SK-N-SH (cell line): ENCODE measurements at regions not wholly inside any gene's neighbourhood (a gene's known extent, or its start where the extent isn't known, plus 50 kb on each side); places are given as distances from the start of the nearest gene placed in this dataset.
"Not testable (repeated sequence)": the region's sequence is repeated elsewhere in the genome, so short reads cannot be mapped to it uniquely, and the experiment has no call there.

Experiments used
- CTCF ChIA-PET: fragments of 300-600, 350-600 bp; formaldehyde crosslinking; extraction: SDS; loops from one replicate; lab custom pipeline; 2021; lab: Yijun Ruan, JAX
- POLR2A ChIA-PET: fragments of 350-600 bp; sonication (Branson Sonifier 250); formaldehyde crosslinking; extraction: SDS; loops from one replicate; lab custom pipeline; 2020; ENCODE audit warnings: antibody characterized with exemption, inconsistent platforms; lab: Yijun Ruan, JAX
- DNase-seq: peaks from one replicate; pipeline ENCODE4 v3.0.0; 2012
- H2AFZ ChIP-seq: fragments of 200-600 bp; sonication (generic); 2 replicates; pipeline ENCODE4 v1.8.1; 2016; ENCODE audit warnings: antibody characterized with exemption, mild to moderate bottlenecking, low read depth
- H3F3A ChIP-seq: fragments of 200-600 bp; sonication (generic); replicated peaks from 2 replicates; pipeline ENCODE3; 2016; ENCODE audit warnings: antibody characterized with exemption, mild to moderate bottlenecking; ENCODE audit not compliant: insufficient read depth
- H3K27ac ChIP-seq, 2 experiments: fragments of 200-500 bp in 1 of 2; fragments of 200-600 bp in 1 of 2; sonication (Bioruptor generic) in 1 of 2; sonication (generic), shearing (Covaris generic) in 1 of 2; 2 replicates each; pipeline versions ENCODE4 v1.5.1 to v1.6.1; 2014 to 2016; ENCODE audit warnings: low read depth in 2 of 2, inconsistent platforms in 1 of 2, low read length in 1 of 2, mild to moderate bottlenecking in 1 of 2, mixed read lengths in 1 of 2
- H3K27me3 ChIP-seq: fragments of 200-600 bp; sonication (generic), shearing (Covaris generic); 2 replicates; pipeline ENCODE4 v1.6.1; 2016; ENCODE audit warnings: mixed run types; ENCODE audit not compliant: insufficient read depth
- H3K36me3 ChIP-seq, 2 experiments: fragments of 200-500 bp in 1 of 2; fragments of 200-600 bp in 1 of 2; sonication (Bioruptor generic) in 1 of 2; sonication (generic) in 1 of 2; replicated peaks in 1 of 2; 2 replicates each; pipeline versions ENCODE3 to v1.5.1; 2014 to 2016; ENCODE audit warnings: low read length in 1 of 2, mild to moderate bottlenecking in 1 of 2; ENCODE audit not compliant: insufficient read depth in 2 of 2, control insufficient read depth in 1 of 2
- H3K4me1 ChIP-seq, 2 experiments: fragments of 200-500 bp in 1 of 2; fragments of 200-600 bp in 1 of 2; sonication (Bioruptor generic) in 1 of 2; sonication (generic), shearing (Covaris generic) in 1 of 2; 2 replicates each; pipeline versions ENCODE4 v1.5.1 to v1.6.1; 2014 to 2016; ENCODE audit warnings: low read depth in 1 of 2, low read length in 1 of 2, mixed run types in 1 of 2; ENCODE audit not compliant: insufficient read depth in 2 of 2, control insufficient read depth in 1 of 2
- H3K4me2 ChIP-seq: fragments of 200-600 bp; sonication (generic), shearing (Covaris generic); 2 replicates; pipeline ENCODE4 v1.6.1; 2017; ENCODE audit warnings: mixed run types
- H3K4me3 ChIP-seq, 2 experiments: fragments of 200-500 bp in 1 of 2; fragments of 200-600 bp in 1 of 2; sonication (Bioruptor generic) in 1 of 2; sonication (generic), shearing (Covaris generic) in 1 of 2; 2 replicates each; pipeline versions ENCODE4 v1.5.1 to v1.8.1; 2014 to 2016; ENCODE audit warnings: low read depth in 2 of 2, inconsistent platforms in 1 of 2, low read length in 1 of 2, mild to moderate bottlenecking in 1 of 2, mixed read lengths in 1 of 2, moderate library complexity in 1 of 2
- H3K79me2 ChIP-seq: fragments of 200-600 bp; sonication (generic); 2 replicates; pipeline ENCODE4 v1.8.1; 2017; ENCODE audit warnings: mild to moderate bottlenecking; ENCODE audit not compliant: insufficient read depth
- H3K9ac ChIP-seq: fragments of 200-600 bp; sonication (generic); 2 replicates; pipeline ENCODE4 v1.6.1; 2017; ENCODE audit warnings: mixed run types
- H3K9me2 ChIP-seq: fragments of 200-600 bp; sonication (generic); 2 replicates; pipeline ENCODE4 v1.6.1; 2017; ENCODE audit warnings: mixed run types
- H3K9me3 ChIP-seq: fragments of 200-600 bp; sonication (generic); 2 replicates; pipeline ENCODE4 v1.6.1; 2017; ENCODE audit warnings: mixed run types, mild to moderate bottlenecking, moderate library complexity
- H4K20me1 ChIP-seq: fragments of 200-600 bp; sonication (generic); 2 replicates; pipeline ENCODE4 v1.6.1; 2017; ENCODE audit warnings: mild to moderate bottlenecking, mixed run types; ENCODE audit not compliant: insufficient read depth
- EP300 ChIP-seq, 2 experiments: IDR thresholded peaks; 2 replicates each; pipeline versions ENCODE4 v1.4.0 to v1.6.1; 2012; ENCODE audit warnings: borderline replicate concordance in 1 of 2, low read depth in 1 of 2, low read length in 1 of 2
- FOSL2 ChIP-seq: IDR thresholded peaks from 2 replicates; pipeline ENCODE4 v1.4.0; 2012; ENCODE audit warnings: low read depth, mild to moderate bottlenecking, moderate library complexity, borderline replicate concordance
- FOXJ3 ChIP-seq: sonication (generic); formaldehyde crosslinking; IDR thresholded peaks from 2 replicates; pipeline ENCODE4 v1.5.1; 2020; ENCODE audit warnings: mild to moderate bottlenecking, missing genetic modification reagents
- GABPA ChIP-seq: IDR thresholded peaks from 2 replicates; pipeline ENCODE4 v1.4.0; 2012; ENCODE audit warnings: low read depth, mild to moderate bottlenecking
- MEF2A ChIP-seq: IDR thresholded peaks from 2 replicates; pipeline ENCODE4 v1.4.0; 2012; ENCODE audit warnings: low read depth, borderline replicate concordance
- POLR2AphosphoS5 ChIP-seq: IDR thresholded peaks from 2 replicates; pipeline ENCODE4 v1.6.1; 2012; ENCODE audit warnings: low read depth, low read length
- RCOR1 ChIP-seq: fragments of 150-350 bp; IDR thresholded peaks from 2 replicates; pipeline ENCODE4 v1.6.1; 2017; ENCODE audit warnings: antibody characterized with exemption, low read length
- RFX5 ChIP-seq: IDR thresholded peaks from 2 replicates; pipeline ENCODE4 v1.6.1; 2012; ENCODE audit warnings: mild to moderate bottlenecking, improper control_type of control experiment, low read length
- SIN3A ChIP-seq: IDR thresholded peaks from 2 replicates; pipeline ENCODE4 v1.6.1; 2012; ENCODE audit warnings: low read depth, mild to moderate bottlenecking, low read length, moderate library complexity, borderline replicate concordance
- TAF1 ChIP-seq: IDR thresholded peaks from 2 replicates; pipeline ENCODE4 v1.6.1; 2012; ENCODE audit warnings: low read depth, mild to moderate bottlenecking, low read length, moderate library complexity, borderline replicate concordance
- TEAD4 ChIP-seq: IDR thresholded peaks from 2 replicates; pipeline ENCODE4 v1.4.0; 2012; ENCODE audit warnings: mild to moderate bottlenecking, borderline replicate concordance; ENCODE audit not compliant: insufficient read depth
- WGBS: methylation state at CpG from one replicate; pipeline ENCODE4 v1.1.6; 2017; ENCODE audit warnings: low lambda C conversion rate; 5-methylcytosine and 5-hydroxymethylcytosine counted together
- TF ChIP-seq, protein P1 (sequence below): IDR thresholded peaks from 2 replicates; pipeline ENCODE4; 2012
- TF ChIP-seq, protein P2 (sequence below): fragments of 150-350 bp; IDR thresholded peaks from 2 replicates; pipeline ENCODE4 v1.6.1; 2016; ENCODE audit warnings: mild to moderate bottlenecking, low read depth, low read length
- TF ChIP-seq, protein P3 (sequence below): IDR thresholded peaks from 2 replicates; pipeline ENCODE4 v1.4.0; 2012; ENCODE audit warnings: low read depth, borderline replicate concordance

DNA sequence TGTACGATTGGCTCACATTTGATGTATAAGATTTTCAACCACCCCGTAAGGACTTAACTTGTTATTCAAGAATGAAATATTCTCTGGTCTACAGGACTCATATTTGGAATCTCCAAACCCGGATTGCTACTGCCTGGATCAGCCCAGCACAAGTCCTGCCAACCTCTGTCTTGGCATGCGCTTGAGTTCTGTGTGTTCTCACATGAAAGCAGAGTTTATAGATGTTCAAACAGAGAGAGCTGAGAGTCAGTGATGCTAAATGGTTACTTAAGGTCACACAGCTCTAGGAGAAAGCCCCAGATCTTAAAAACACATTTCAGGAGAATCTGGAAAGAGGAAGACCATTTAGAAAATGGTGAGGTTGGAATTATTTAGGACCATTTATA lies 268.0 kb upstream of the TBL1XR1 start:
- WGBS = 98% methylated on average over 4 of the region's 4 CpGs
- DNase-seq = no peak
- no peaks in the 10 kb centered on the region for H3F3A ChIP-seq
- H3K36me3 ChIP-seq = no peaks in the 10 kb centered on the region
- H3K4me1 ChIP-seq = peaks cover 0 to 18% of the 10 kb centered on the region in 2 experiments; a peak in 2 of 4 replicates
- no peak overlapping the region for H3K27ac ChIP-seq
- no peaks in the 10 kb centered on the region for H3K9me3 ChIP-seq
- ChIA-PET POLR2A (no interaction called here), CTCF (interaction anchor here (1.1 kb wide), 1 partner anchor 10 kb away, joined by 3 read pairs; no protein-coding TSS in a partner anchor)
- no peaks in the 10 kb centered on the region for H3K27me3 ChIP-seq
- H3K9me2 ChIP-seq = no peaks in the 10 kb centered on the region
- H2AFZ ChIP-seq = no peak overlapping the region
- no peak overlapping the region for H3K9ac ChIP-seq
- H3K4me3 ChIP-seq = no peak overlapping the region
- H4K20me1 ChIP-seq = no peaks in the 10 kb centered on the region
- H3K79me2 ChIP-seq = no peaks in the 10 kb centered on the region
- H3K4me2 ChIP-seq = no peak overlapping the region
- TF ChIP-seq, protein P1, sequence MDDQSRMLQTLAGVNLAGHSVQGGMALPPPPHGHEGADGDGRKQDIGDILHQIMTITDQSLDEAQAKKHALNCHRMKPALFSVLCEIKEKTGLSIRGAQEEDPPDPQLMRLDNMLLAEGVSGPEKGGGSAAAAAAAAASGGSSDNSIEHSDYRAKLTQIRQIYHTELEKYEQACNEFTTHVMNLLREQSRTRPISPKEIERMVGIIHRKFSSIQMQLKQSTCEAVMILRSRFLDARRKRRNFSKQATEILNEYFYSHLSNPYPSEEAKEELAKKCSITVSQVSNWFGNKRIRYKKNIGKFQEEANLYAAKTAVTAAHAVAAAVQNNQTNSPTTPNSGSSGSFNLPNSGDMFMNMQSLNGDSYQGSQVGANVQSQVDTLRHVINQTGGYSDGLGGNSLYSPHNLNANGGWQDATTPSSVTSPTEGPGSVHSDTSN = no peak

DNA sequence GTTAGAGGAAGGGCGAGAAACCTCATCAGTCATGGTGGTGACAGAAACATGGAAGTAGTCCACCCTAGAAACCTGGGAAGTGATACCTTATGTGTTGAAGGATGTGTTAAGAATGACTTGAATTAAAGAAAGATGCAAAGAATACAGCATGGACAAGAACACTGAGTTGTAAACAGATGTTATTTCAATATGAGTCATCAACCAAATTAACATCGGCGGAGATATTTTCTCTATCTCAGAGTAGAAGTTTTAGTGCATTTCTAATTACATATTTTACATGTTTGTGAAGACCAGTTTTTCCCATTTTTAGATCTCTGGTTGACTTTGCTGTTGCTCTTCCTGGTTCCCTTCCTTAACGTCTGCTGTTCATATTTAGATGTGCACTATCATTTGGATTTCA lies 268.8 kb upstream of the TBL1XR1 start:
- no peak for DNase-seq
- POLR2A ChIA-PET = no interaction called here

DNA sequence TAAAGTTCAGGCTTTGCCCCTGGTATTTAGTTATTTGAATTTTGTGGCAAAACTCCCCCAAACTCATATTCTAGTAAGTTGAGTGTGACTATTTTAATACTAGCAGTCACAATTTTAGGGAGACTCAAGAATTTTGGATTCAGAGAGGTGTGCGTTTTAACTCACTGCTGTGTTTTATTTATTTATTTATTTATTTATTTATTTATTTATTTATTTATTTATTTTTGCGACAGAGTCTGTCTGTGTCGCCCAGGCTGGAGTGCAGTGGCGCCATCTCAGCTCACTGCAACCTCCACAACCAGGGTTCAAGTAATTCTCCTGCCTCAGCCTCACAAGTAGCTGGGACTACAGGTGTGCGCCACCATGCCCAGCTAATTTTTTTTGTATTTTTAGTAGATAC lies 269.3 kb upstream of the TBL1XR1 start:
- H3K36me3 ChIP-seq, H4K20me1 ChIP-seq, CTCF ChIA-PET, H3K9ac ChIP-seq, H3K79me2 ChIP-seq, H3K9me2 ChIP-seq, H3F3A ChIP-seq, H3K27me3 ChIP-seq, H3K4me3 ChIP-seq, H3K4me2 ChIP-seq, POLR2A ChIA-PET, DNase-seq, H2AFZ ChIP-seq, H3K9me3 ChIP-seq, H3K27ac ChIP-seq: not testable (repeated sequence)
- WGBS = 94% methylated on average over 5 of the region's 5 CpGs
- H3K4me1 ChIP-seq = peaks cover 0 to 18% of the 10 kb centered on the region in 2 experiments; a peak in 2 of 4 replicates

More for the DNA sequence above, 268.8 kb upstream of the TBL1XR1 start:
- no peaks in the 10 kb centered on the region for H3K27me3 ChIP-seq
- H4K20me1 ChIP-seq = no peaks in the 10 kb centered on the region
- no peaks in the 10 kb centered on the region for H3K9me2 ChIP-seq
- 97% methylated on average over 4 of the region's 4 CpGs for WGBS
- CTCF ChIA-PET = no interaction called here
- peaks cover 0 to 18% of the 10 kb centered on the region in 2 experiments; a peak in 2 of 4 replicates for H3K4me1 ChIP-seq
- TF ChIP-seq FOXJ3 (CRISPR knock-in tag) (no peak), POLR2AphosphoS5 (no peak), GABPA (no peak), MEF2A (no peak), RFX5 (no peak), TAF1 (no peak), FOSL2 (no peak), EP300 (IDR thresholded peaks at IDR 0.05; ENCODE audit: borderline replicate concordance in 1 of 2, low read depth in 1 of 2, low read length in 1 of 2) (no peak), SIN3A (no peak), TEAD4 (no peak), RCOR1 (no peak)
- TF ChIP-seq, protein P2, sequence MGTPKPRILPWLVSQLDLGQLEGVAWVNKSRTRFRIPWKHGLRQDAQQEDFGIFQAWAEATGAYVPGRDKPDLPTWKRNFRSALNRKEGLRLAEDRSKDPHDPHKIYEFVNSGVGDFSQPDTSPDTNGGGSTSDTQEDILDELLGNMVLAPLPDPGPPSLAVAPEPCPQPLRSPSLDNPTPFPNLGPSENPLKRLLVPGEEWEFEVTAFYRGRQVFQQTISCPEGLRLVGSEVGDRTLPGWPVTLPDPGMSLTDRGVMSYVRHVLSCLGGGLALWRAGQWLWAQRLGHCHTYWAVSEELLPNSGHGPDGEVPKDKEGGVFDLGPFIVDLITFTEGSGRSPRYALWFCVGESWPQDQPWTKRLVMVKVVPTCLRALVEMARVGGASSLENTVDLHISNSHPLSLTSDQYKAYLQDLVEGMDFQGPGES = no peak
- TF ChIP-seq, protein P3, sequence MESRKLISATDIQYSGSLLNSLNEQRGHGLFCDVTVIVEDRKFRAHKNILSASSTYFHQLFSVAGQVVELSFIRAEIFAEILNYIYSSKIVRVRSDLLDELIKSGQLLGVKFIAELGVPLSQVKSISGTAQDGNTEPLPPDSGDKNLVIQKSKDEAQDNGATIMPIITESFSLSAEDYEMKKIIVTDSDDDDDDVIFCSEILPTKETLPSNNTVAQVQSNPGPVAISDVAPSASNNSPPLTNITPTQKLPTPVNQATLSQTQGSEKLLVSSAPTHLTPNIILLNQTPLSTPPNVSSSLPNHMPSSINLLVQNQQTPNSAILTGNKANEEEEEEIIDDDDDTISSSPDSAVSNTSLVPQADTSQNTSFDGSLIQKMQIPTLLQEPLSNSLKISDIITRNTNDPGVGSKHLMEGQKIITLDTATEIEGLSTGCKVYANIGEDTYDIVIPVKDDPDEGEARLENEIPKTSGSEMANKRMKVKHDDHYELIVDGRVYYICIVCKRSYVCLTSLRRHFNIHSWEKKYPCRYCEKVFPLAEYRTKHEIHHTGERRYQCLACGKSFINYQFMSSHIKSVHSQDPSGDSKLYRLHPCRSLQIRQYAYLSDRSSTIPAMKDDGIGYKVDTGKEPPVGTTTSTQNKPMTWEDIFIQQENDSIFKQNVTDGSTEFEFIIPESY = no peak
- TF ChIP-seq, protein P1 = no peak
- no peak overlapping the region for H3K4me2 ChIP-seq
- no peak overlapping the region for H3K4me3 ChIP-seq
- H3K79me2 ChIP-seq = no peaks in the 10 kb centered on the region
- no peaks in the 10 kb centered on the region for H3K9me3 ChIP-seq
- H3K9ac ChIP-seq = no peak overlapping the region
- H3K27ac ChIP-seq = no peak overlapping the region
- no peak overlapping the region for H2AFZ ChIP-seq
- H3F3A ChIP-seq = no peaks in the 10 kb centered on the region
- H3K36me3 ChIP-seq = no peaks in the 10 kb centered on the region
